Mucosa of descending colon (tissue), 3 donors: ENCODE measurements at regions not wholly inside any gene's neighbourhood (a gene's known extent, or its start where the extent isn't known, plus 50 kb on each side); places are given as distances from the start of the nearest gene placed in this dataset.
A peak's percentile ranks its signal among the peaks of the same experiment; 100 is the strongest.

ENCODE experiments used
- ATAC-seq: fragments of 200-7000 bp; cut with Tn5 transposase; one replicate; pipeline ENCODE4 v1.9.1; 2020; ENCODE audit warnings: mild to moderate bottlenecking, moderate library complexity
- DNase-seq, 3 donors: peaks; one replicate each; pipeline ENCODE4 v3.0.0-alpha.2; 2020
- H3K36me3 ChIP-seq: fragments of 200-600 bp; one replicate; pipeline ENCODE4 v1.8.0; 2021; ENCODE audit warnings: low read depth, mild to moderate bottlenecking
- H3K4me1 ChIP-seq: fragments of 200-600 bp; one replicate; pipeline ENCODE4 v1.8.0; 2021; ENCODE audit warnings: low read depth, mild to moderate bottlenecking
- H3K4me3 ChIP-seq: fragments of 200-600 bp; one replicate; pipeline ENCODE4 v1.8.0; 2021; ENCODE audit warnings: mild to moderate bottlenecking
- H3K9me3 ChIP-seq: fragments of 200-600 bp; one replicate; pipeline ENCODE4 v1.8.0; 2021; ENCODE audit warnings: mild to moderate bottlenecking
- intact Hi-C, 2 donors: fragments of 100-400 bp; cut with DNase I in 1 of 2; cut with micrococcal nuclease in 1 of 2; formaldehyde crosslinking; loops; one replicate each; pipeline versions ENCODE4 v1.11.0 to v1.11.1; 2022; cut with DNase I, micrococcal nuclease
- TF ChIP-seq, protein P1 (sequence below): fragments of 200-600 bp; IDR thresholded peaks from one replicate; pipeline ENCODE4 v1.8.0; 2022; ENCODE audit warnings: antibody characterized with exemption, mild to moderate bottlenecking
- donor health status: DM: no; HTN: no; CAD: no; lungs with moderate emphysema.
- donor health status: DM: no; HTN: no; CAD: no.
- donor health status: DM: no; HTN: yes; CAD: no.

- intact Hi-C loops = no loop called here
- no peak for ATAC-seq
- DNase-seq = no peak
- Histone ChIP-seq H3K4me3 (no peak overlapping the region), H3K4me1 (no peaks in the 10 kb centered on the region), H3K9me3 (no peaks in the 10 kb centered on the region), H3K36me3 (no peaks in the 10 kb centered on the region)
- TF ChIP-seq, protein P1, sequence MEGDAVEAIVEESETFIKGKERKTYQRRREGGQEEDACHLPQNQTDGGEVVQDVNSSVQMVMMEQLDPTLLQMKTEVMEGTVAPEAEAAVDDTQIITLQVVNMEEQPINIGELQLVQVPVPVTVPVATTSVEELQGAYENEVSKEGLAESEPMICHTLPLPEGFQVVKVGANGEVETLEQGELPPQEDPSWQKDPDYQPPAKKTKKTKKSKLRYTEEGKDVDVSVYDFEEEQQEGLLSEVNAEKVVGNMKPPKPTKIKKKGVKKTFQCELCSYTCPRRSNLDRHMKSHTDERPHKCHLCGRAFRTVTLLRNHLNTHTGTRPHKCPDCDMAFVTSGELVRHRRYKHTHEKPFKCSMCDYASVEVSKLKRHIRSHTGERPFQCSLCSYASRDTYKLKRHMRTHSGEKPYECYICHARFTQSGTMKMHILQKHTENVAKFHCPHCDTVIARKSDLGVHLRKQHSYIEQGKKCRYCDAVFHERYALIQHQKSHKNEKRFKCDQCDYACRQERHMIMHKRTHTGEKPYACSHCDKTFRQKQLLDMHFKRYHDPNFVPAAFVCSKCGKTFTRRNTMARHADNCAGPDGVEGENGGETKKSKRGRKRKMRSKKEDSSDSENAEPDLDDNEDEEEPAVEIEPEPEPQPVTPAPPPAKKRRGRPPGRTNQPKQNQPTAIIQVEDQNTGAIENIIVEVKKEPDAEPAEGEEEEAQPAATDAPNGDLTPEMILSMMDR = no peak
Observed at GRCh38 chr5:128673411-128673957, 135.4 kb upstream of the FBN2 start.

DNA sequence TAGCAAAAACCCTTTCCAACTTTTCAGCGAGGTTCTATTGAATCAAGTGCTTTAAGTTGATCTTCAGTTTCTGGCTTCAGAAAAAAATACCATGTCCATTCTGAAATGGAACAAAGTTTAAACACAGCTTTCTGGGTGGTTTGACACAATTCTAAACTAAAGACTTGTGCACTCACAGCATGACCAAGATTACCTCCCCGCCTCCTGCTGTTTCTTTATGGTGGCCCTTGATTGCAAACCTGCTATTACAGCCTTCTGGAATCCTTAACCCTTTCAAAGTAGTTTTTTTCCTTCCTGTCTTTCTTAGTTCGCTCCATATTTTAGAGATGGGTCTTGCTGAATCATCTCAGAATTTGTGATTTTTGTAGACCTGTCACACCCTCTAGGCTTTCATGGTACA lies 135.9 kb upstream of the FBN2 start:
- TF ChIP-seq, protein P1 = no peak
- intact Hi-C loops = no loop called here
- no peaks in the 10 kb centered on the region for H3K36me3 ChIP-seq
- ATAC-seq (no peak), DNase-seq (no peak)
- H3K4me3 ChIP-seq = no peak overlapping the region
- H3K4me1 ChIP-seq = no peaks in the 10 kb centered on the region
- H3K9me3 ChIP-seq = no peaks in the 10 kb centered on the region

GRCh38 chr5:128674837-128675446 lies 136.9 kb upstream of the FBN2 start:
- DNase-seq (peak in 2 of 3 donors; percentile 59 to 73), ATAC-seq (peak; percentile 76)
- no peaks in the 10 kb centered on the region for H3K4me1 ChIP-seq
- no peaks in the 10 kb centered on the region for H3K36me3 ChIP-seq
- no peaks in the 10 kb centered on the region for H3K9me3 ChIP-seq
- intact Hi-C loops = no loop called here
- TF ChIP-seq, protein P1 = peak; percentile 66
- H3K4me3 ChIP-seq = no peak overlapping the region

GRCh38 chr5:128681096-128681495 lies 143.1 kb upstream of the FBN2 start:
- H3K9me3 ChIP-seq = no peaks in the 10 kb centered on the region
- no peaks in the 10 kb centered on the region for H3K4me1 ChIP-seq
- intact Hi-C loops = no loop called here
- no peaks in the 10 kb centered on the region for H3K36me3 ChIP-seq
- H3K4me3 ChIP-seq = no peak overlapping the region
- DNase-seq (no peak), ATAC-seq (no peak)
- TF ChIP-seq, protein P1 = no peak

GRCh38 chr5:128681764-128682592 lies 143.9 kb upstream of the FBN2 start:
- no peaks in the 10 kb centered on the region for H3K4me1 ChIP-seq
- H3K9me3 ChIP-seq = no peaks in the 10 kb centered on the region
- H3K36me3 ChIP-seq = no peaks in the 10 kb centered on the region
- no peak for DNase-seq
- ATAC-seq = no peak
- TF ChIP-seq, protein P1 = no peak
- intact Hi-C loops = no loop called here
- no peak overlapping the region for H3K4me3 ChIP-seq
